GM19238 (cell line): ENCODE measurements at regions not wholly inside any gene's neighbourhood (a gene's known extent, or its start where the extent isn't known, plus 50 kb on each side); places are given as distances from the start of the nearest gene placed in this dataset.
A peak's percentile ranks its signal among the peaks of the same experiment; 100 is the strongest.

ENCODE experiments used
- DNase-seq: peaks from one replicate; pipeline ENCODE4 v3.0.0; 2011; ENCODE audit warnings: low spot score; ENCODE audit not compliant: insufficient read length

DNA sequence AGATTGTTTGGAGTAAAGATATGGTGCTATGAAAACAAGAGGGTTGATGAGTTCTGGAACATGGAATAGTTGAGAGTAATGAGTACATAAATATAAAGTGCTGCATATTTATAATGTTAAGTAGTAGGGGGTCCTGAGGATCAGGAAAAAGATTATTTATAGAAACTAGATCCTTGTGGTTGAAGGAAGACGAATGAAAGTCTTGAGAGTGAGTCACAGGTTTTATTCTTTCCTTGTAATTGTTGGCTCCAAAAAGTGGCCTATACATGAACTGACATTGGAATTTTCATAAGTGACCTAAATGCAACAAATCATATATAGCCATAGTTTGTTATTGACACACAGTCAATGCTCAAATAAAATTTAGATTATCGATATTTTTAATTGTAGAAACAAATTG is 440.4 kb upstream of the PRICKLE1 start:
- no peak for DNase-seq

DNA sequence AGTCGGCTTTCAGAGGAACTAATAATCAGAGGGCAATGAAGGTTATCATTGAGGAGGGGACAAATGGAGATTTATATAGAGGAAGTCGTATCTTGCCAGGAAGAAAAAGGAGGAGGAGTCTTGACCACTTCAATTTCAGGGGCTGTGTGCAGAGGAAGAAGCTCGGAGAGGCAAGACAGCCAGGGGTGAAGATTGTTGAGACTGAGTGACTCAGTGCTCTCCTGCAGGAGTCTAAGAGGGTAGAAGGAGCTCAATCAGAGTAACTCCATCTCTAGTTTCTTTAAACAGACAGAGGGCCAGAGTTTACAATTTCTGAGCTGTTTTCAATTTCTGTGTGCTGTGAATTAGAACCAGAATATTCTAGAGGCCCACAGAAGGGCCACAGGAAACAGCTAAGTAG is 439.3 kb upstream of the PRICKLE1 start:
- no peak for DNase-seq

DNA sequence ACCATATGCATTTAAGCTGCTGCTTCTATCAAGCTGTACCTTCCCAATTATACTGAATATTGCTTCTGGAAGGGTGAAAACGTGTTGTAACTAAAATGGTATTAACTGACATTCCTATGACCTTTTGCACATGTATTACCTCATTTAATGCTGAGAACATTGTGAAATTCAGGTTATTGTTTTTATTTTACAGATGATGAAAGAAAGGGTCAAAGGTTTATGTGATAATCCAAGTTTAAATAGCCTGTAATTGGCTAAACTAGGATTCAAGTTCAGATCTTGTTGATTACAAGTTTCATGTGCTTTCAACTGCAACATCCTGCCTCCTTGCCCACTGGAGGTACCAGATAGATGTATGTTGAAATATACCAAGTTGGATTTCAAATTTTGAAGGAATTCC is 433.3 kb upstream of the PRICKLE1 start:
- DNase-seq, result no peak

DNA sequence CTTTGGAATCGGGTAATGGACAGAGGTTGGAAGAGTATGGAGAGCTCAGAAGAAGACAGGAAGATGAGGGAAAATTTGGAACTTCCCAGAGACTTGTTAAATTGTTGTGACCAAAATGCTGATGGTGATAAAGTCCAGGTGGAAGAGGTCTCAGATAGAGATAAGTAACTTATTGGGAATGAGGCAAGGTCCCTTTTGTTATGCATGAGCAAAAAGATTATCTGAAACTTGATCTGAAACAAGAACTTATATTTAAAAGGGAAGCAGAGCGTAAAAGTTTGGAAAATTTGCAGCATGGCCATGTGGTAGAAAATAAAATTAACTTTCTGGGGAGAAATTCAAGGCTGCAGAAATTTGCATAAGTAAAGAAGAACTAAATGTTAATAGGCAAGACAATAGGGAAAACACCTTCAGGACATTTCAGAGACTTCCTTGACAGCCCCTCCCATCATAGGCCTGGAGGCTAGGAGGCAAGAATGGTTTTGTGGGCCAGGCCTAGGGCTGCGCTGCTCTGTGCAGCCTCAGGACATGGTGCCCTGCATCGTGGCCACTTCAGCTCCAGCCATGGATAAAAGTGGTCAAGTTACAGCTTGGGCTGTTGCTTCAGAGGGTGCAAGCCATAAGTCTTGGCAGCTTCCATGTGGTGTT is 425.7 kb upstream of the PRICKLE1 start:
- DNase-seq, result no peak

DNA sequence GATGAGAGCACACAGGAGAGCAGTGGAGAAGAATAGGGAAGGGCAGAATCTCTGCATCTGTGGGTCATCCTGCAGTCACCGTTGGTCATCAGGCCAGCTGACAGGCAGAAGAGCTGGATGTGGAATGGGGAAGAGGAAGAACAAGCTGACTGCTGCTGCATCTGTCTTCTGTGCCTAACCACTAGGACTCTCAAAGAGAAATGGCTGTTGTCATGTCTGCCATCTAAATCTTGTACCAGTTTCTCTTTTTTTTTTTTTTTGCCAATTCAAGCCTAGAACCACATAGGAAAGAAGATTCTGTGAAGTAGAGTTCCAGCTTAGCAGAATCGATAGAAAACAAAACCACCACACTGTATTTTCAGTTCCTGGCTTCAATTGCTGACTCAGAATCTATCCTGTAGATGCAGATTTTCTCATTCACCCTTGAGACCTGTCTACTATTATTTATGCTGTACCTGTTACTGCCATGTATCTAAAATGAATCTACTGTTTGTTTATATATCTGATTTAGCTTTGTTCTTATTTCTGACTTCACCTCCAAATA is 421.9 kb upstream of the PRICKLE1 start:
- peak; percentile 6 for DNase-seq

DNA sequence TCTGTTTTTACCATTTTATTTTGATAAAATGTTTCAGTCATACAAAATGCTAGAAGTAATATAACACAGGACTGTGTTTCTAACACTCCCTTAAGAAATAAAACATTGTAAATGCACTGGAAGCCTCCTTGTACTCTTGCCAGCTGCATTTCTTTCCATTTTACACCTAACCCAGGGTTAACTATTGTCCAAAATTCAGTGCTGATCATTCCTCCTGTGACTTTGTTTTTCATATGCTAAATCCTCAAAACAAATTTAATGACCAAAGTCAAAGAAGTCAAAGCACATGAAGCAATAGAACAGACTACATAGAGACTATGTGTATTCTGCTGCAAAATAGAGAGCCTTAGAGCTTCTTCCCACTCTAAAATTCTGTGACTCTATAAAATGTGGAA is 420.3 kb upstream of the PRICKLE1 start:
- DNase-seq, result no peak

DNA sequence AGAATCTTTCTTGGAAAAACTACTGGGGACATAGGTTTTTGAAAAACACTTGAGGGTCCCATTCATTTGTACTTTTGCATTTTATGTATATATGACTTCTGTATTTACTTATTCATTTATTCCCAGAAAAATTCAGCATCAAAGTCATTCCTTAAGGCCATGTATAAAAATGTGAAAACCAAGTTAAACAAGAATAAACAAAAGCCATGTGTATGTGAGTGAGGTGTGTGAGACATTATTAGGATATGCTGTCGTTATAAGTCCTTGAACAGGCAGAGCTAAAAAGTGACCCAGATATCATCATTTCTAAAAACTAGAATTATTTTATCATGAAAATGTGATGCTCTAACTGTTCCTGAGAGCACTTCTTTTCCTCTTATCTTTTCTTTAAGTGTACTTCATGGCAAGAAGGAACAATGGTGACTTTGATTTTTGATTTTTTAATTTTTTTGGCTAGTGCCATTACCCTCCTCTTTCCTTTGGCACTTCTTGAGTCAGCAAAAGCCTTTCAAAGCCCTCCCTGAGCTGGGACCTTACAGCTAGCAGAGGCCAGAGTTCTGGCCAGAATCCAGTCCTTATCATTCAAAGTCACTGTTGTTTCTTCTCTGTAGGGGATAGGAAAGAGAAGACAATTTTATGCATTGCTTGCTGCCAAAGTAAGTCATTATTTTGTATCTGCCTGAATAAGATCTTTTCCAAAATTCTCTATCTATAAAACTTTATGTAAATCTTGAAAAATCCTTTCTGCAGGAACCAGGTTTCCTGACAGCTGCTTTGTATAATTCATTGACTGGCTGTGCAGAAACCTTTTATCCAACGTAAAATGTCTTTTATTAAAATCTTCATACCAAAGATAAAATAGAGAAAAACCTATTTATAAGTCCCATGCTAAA is 419.7 kb upstream of the PRICKLE1 start:
- no peak for DNase-seq

DNA sequence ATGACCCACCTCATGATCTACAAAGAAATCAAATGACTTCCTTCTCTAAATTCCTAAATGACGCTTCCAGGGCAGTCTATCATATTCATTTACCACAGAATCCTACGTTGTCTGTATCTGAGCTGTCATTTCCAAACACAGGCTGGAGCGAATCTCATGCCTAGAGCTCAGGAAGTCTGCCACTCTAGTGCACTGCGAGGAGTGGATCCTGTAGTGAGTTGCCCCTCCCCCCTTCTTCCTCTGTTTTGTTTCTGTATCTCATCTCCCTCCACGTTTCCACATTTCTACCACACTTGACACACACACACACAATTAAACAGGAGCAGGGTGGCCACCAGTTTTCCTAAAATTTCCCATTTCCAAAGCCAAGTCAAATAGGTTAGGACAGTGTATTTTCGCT is 415.4 kb upstream of the PRICKLE1 start:
- DNase-seq, result no peak

DNA sequence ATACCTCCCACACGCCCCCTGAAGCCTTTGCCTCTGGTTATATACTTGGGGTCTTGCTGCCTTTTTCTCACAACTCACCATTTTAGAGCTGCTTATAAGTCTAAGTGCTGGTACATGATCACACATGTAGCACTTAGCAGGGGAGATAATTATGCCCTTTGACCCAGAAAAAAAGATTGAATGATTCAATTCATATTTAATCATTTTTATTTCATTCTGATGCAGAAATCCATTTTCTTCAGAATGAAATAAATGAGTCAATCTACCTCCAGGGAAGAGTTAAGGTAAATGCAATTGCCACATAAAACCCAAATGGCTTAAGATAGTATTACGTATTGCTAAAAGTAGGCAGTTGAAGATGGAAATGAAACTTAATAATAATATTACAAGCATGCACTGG is 414.6 kb upstream of the PRICKLE1 start:
- DNase-seq, result no peak

DNA sequence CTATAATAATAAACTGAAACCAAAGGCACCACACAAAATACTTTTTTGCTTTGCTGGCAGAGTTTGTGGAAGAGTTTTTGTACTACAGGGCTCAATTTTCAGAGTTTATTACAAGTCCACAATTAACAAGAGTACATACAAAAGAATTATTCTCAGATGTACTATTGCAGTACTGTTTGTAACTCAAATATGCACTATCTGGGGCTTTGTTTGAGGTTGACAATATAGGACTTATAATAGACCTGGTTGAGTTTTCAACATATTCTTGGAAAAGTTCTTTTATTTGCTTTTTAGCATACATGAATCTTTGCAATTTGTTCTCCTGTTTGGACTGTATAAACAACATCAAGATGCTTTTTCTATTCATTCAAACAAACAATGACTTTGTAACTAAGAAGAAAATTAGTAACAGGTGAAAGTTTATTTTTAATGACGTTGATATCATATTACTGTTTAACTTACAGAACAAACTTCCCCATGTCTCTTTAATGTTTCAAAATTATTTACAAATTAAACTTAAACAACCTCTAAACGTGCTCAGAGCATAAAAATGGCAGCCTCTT is 407.4 kb upstream of the PRICKLE1 start:
- DNase-seq, result no peak

DNA sequence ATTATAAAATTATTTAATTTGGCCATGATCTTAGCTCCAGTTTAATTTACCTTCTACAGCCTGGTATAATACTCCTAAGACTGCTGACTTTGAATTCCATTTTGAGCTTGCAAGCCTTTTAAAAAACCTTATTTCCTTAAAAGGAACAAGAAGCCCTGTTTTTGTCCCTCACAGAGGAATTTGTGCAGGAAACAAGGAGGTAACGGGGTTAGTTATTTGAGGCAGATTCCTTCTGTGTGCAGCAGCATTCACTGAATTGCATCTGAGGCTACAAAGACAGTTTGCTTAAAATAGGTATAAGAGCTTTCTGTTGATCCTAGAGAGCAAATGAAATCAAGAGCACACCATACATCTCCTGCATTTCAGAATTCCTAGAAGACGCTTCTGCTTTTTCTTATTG is 403.3 kb upstream of the PRICKLE1 start:
- no peak for DNase-seq

DNA sequence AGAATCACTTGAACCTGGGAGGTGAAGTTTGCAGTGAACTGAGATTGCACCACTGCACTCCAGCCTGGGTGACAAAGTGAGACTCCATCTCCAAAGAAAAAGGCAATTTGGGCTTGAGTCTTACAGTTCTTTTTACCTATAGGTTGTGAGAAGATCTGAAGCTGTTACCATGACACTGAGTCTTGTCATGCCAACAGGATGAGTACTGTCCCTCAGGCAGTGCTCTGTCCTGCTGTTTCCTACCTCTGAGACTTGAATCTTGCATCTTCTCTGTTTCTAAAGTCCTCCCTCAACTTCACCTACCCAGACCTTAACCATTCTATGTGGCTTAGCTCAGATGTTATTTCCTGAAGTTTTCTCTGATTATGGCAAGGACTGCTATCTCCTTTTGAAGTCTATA is 400.8 kb upstream of the PRICKLE1 start:
- DNase-seq, result no peak

DNA sequence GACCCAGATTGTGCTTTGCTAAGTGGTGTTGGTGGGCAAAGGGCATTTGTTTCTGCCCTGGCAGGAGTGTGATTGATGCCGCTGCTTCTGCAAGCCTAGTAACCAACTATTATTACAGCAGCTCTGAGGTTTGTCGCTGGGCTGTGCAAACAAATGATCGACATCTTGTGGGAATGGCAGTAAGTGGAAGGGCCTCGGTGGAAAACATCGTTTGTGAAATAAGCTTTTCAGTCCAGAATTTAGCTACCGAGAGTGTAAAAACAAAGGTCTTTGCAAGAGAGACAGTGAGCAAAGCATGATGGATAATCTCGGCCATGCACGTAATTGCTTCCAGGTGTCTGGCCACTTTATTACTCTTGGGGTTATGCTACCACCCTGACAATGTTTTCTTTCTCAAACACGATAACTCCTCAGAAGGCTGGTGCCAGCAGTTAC is 397.7 kb upstream of the PRICKLE1 start:
- no peak for DNase-seq

DNA sequence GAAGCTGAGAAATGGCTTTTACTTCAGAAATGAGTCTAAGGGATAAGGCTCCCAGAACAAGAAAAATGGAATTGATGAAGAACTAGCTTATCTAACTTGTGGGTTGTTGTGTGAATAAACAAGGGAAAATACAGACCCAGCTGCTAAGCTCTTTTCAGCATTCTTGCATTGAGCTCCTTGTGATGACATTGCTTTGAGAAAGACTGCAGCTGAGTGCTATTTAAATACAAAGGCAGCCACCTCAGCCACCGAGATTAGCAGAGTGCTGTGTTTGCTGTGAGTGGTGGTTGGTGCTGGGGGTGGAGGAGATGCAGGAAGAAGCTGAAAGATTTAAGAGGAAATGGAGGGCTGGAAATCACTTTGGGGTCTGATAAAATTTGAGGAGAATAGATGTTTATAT is 396.0 kb upstream of the PRICKLE1 start:
- no peak for DNase-seq

DNA sequence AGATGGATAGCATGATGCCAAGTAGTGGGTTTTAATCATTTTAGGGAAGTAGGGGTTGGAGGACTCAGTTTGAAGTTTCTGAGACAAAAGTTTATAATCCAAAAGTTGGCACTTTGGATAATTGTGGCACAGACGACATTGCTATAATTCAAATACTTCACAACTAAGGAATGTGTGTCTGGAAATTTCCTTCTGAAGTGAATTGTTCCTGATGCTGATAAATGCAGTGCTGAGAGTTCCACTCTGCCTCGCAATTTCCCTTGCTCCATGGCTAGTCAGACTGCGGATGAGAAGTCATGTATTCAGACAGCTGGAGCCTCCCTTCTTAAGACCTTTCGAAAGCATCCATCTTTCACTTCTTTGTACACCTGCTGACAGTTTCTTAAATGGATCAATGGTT is 393.3 kb upstream of the PRICKLE1 start:
- no peak for DNase-seq

DNA sequence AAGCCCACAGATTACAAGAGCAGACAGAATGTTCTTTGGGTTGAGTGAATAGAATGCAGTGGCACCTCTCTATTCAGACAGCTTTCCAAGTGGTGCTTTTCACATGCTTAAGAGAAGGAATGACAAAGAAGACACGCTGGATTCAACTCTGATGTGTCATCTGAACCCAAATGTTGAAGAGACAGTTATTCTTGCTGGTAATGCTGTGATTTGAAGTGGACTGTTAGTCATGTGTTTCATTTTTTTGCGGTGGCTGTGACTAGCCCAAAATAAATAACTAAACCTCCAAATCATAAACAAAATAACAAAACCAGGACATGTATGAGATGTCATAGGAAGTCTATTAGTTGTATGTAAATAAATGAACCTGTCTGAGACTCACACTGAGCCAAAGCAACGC is 391.8 kb upstream of the PRICKLE1 start:
- no peak for DNase-seq

DNA sequence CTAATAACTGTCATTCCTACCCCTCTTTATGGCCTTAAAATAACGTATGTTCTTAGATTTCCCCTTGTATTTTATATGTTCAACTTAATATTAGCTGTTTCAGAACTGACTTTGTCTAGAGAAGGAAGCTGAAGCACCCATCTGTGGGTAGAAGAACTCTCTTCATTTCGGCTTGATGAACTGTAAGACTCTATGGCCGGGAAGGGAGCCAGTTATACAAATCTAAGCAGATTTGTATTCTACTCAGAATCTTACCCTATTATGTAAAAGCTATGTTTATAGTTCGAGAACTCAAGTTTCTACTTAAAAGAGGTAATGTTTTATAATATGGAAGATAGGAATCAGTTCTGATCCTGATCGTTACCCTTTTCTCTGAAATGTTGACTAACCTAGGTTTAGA is 390.9 kb upstream of the PRICKLE1 start:
- DNase-seq, result no peak

DNA sequence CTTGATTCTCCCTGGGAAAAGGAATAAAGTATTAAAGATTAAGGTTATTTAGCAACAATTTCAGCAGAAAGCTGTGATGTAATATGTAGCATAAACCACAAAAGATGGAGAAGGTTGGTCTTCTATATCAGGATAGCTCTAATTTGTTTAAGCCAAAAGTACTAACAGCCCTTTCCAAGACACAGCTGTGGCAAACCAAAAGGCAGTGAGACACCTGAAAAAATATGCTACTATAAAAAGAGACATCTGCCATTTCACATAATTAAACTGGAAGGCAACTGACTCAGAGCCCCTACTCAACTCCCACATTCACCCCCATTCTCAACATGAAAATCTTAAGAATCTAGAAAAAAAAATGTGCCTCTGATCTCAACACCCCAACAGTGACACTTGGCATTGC is 390.2 kb upstream of the PRICKLE1 start:
- no peak for DNase-seq

DNA sequence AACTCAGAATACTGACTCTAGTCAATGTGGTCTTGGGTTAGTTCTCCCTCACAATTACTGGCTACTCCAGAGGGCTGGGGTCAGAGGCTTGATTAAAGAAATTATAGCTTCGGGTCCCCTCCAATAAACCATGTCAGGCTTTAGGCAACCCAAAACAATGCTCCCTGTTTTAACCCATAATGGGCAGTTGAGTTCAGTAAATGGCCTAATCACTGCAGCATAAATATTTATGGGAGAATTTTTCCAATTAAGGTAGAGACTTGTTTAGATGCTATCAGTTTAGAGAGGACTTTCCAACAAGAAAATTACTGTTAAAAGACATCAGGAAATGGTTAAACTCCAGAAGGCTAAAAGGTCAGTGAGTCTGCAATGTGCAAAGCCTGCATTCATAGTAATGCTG is 389.2 kb upstream of the PRICKLE1 start:
- no peak for DNase-seq

DNA sequence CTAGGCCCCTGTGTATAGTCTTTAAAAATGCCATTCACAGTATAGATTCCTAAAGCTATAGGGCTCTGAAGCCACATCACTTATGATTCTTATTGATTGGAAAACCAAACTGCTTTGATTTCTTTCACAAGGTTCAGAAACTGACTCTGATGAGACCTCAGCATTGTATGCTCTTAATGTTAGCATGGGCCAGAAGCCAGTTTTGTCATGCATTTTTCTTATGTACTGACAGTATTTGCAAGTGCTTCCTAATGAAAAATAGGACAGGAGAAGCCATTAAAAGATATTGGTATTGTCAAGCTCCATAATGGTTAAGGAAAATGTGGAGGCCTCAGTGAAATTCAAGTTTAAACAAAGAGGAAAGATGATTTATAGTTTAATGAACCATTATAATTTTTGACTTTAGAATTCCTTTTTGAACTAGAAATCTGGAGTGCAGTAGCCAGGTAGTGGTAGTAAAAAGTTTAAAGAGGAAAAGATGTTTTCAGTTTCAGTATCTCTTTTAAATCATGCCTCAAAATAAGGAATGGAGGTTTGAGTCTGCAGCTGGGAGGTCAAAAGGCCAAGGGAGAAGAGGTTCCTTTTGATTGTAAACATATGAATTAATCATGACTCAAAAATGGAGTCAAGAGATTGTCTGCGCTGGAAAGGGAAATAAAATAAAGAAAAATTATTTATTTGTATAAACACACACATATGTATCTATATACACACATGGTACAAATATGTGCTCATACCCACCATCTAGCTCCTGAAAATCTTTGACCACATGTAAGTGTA is 388.1 kb upstream of the PRICKLE1 start:
- DNase-seq, result no peak

DNA sequence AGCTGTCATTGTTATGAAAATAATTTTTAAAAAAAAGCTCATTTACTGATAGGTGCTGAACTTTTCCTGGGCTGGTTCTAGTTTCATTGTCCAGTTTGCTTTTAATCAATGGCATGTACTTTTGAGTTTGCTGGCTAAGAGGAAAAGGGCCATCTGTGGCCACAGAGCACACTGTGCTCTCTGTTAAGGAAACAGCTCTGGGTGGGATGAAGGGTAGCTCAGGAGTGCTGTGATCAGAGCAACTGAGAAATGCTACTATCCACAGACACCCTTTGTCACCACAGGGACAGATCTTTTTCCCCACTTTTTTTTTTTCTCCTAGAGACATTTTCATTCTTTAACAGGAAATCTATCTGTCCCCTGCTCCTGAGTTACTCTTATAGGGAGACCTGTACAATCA is 387.1 kb upstream of the PRICKLE1 start:
- no peak for DNase-seq

DNA sequence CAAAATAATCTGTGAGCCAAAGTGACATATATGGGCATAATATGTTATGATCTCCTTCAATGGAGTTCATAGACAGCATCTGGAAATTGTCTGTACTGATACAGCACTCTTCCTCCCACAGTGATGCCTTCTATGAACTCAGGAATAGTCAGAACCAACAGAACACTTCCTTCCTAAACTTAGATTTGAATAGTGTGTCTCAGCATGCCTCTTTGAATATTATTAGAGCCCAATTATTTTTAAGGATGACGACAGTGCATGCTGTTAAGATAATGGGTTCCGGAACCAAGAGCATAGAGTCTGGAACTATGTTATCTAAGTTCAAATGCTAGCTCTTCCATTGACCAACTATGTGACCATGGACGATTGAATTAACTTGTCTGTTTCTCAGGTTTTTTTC is 386.6 kb upstream of the PRICKLE1 start:
- DNase-seq, result no peak
